ENCODE measurements at regions not wholly inside any gene's neighbourhood (a gene's known extent, or its start where the extent isn't known, plus 50 kb on each side); places are given as distances from the start of the nearest gene placed in this dataset.

GRCh38 chr3:101138817-101139216 lies 145.6 kb upstream of the ABI3BP start:
- no peak for FAIRE-seq
- H3K27me3 ChIP-seq (ENCODE audit: control insufficient read depth in 2 of 2, insufficient read depth in 2 of 2, low read length in 2 of 2), result no peaks in the 10 kb centered on the region
- H3K9ac ChIP-seq (replicated peaks; ENCODE audit: extremely low read depth, insufficient read depth, low read length), result no peak overlapping the region
- no peaks in the 10 kb centered on the region for H3K9me1 ChIP-seq (replicated peaks; ENCODE audit: control insufficient read depth, extremely low read depth, insufficient read depth, low read length)
- no peak for DNase-seq (ENCODE audit: low read depth, low spot score)
- dilution Hi-C loops (cut with MboI; ENCODE audit: extremely low pct_ligation_motif_present, low sequenced_read_pairs), result no loop called here
- no peaks in the 10 kb centered on the region for H3K79me2 ChIP-seq (ENCODE audit: control insufficient read depth, insufficient read depth, low read length)
- TF ChIP-seq GATA2 (IDR thresholded peaks at IDR 0.05; ENCODE audit: insufficient read depth, insufficient read length, low read depth, low read length), result no peak
- no peak for TF ChIP-seq EZH2 (IDR thresholded peaks at IDR 0.05; ENCODE audit: borderline replicate concordance, low read depth, low read length, severe bottlenecking)
- TF ChIP-seq MYC (IDR thresholded peaks at IDR 0.05; ENCODE audit: low read depth, low read length), result no peak
- TF ChIP-seq, protein P1, sequence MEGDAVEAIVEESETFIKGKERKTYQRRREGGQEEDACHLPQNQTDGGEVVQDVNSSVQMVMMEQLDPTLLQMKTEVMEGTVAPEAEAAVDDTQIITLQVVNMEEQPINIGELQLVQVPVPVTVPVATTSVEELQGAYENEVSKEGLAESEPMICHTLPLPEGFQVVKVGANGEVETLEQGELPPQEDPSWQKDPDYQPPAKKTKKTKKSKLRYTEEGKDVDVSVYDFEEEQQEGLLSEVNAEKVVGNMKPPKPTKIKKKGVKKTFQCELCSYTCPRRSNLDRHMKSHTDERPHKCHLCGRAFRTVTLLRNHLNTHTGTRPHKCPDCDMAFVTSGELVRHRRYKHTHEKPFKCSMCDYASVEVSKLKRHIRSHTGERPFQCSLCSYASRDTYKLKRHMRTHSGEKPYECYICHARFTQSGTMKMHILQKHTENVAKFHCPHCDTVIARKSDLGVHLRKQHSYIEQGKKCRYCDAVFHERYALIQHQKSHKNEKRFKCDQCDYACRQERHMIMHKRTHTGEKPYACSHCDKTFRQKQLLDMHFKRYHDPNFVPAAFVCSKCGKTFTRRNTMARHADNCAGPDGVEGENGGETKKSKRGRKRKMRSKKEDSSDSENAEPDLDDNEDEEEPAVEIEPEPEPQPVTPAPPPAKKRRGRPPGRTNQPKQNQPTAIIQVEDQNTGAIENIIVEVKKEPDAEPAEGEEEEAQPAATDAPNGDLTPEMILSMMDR (IDR thresholded peaks at IDR 0.05; ENCODE audit: extremely low read depth in 1 of 2, insufficient read depth in 1 of 2, low read depth in 1 of 2, low read length in 2 of 2), result no peak
- TF ChIP-seq JUN (IDR thresholded peaks at IDR 0.05; ENCODE audit: borderline replicate concordance, insufficient read depth, insufficient read length, low read depth), result no peak
- TF ChIP-seq POLR2AphosphoS5 (IDR thresholded peaks at IDR 0.05; ENCODE audit: insufficient read depth, low read depth, low read length), result no peak
- no TSS peak for BruUV-seq (replicated peaks)
- no peak overlapping the region for H3K27ac ChIP-seq (ENCODE audit: insufficient read depth, low read depth, low read length)
- POLR2A ChIA-PET, result no interaction called here
- H3K4me3 ChIP-seq (replicated peaks in 1 of 3; ENCODE audit: insufficient read depth in 1 of 3, low read depth in 1 of 3, low read length in 3 of 3), result no peak overlapping the region
- H4K20me1 ChIP-seq (replicated peaks; ENCODE audit: control insufficient read depth, extremely low read depth, insufficient read depth, low read length), result no peaks in the 10 kb centered on the region
- CTCF ChIA-PET, result interaction anchor here (2.4 kb wide), 1 partner anchor 10 kb away, joined by 7 read pairs; no protein-coding TSS in a partner anchor
- H3K9me3 ChIP-seq (replicated peaks; ENCODE audit: control insufficient read depth, insufficient read depth, low read length), result no peaks in the 10 kb centered on the region
- intact Hi-C loops (cut with micrococcal nuclease), result no loop called here
- peaks cover 21% of the 10 kb centered on the region for H3K4me1 ChIP-seq (ENCODE audit: control insufficient read depth, extremely low read depth, insufficient read depth, low read length)
- no peak overlapping the region for H2AFZ ChIP-seq (ENCODE audit: low read depth, low read length)
- H3K36me3 ChIP-seq (ENCODE audit: control insufficient read depth in 2 of 2, extremely low read depth in 1 of 2, insufficient read depth in 2 of 2, low read length in 2 of 2), result no peaks in the 10 kb centered on the region
- H3K4me2 ChIP-seq (ENCODE audit: insufficient read depth, low read length), result no peak overlapping the region

DNA sequence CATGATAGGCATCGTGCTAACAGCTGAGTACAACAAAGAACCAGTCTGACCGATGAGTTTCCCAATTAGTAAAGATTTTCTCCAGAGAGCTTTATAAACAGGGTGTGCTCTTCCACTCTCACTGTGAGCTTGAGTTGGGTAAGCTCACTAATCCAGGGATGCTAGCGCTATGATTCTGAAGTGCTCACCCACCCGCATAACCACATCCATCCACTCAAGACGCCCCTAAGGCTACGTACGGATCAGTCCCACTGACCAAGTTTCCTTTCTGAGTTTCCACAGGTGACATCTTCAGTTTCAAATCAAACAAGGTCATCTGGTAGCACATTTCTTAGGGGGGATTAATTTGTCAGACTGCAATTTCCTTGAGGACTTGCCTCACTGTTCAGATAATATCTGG lies 141.1 kb upstream of the ABI3BP start:
- Histone ChIP-seq H3K27ac (ENCODE audit: insufficient read depth, low read depth, low read length) (no peak overlapping the region), H3K4me3 (replicated peaks in 1 of 3; ENCODE audit: insufficient read depth in 1 of 3, low read depth in 1 of 3, low read length in 3 of 3) (no peak overlapping the region), H3K79me2 (ENCODE audit: control insufficient read depth, insufficient read depth, low read length) (no peaks in the 10 kb centered on the region), H3K36me3 (ENCODE audit: control insufficient read depth in 2 of 2, extremely low read depth in 1 of 2, insufficient read depth in 2 of 2, low read length in 2 of 2) (no peaks in the 10 kb centered on the region), H3K27me3 (ENCODE audit: control insufficient read depth in 2 of 2, insufficient read depth in 2 of 2, low read length in 2 of 2) (no peaks in the 10 kb centered on the region), H3K4me1 (ENCODE audit: control insufficient read depth, extremely low read depth, insufficient read depth, low read length) (no peaks in the 10 kb centered on the region), H3K9me1 (replicated peaks; ENCODE audit: control insufficient read depth, extremely low read depth, insufficient read depth, low read length) (no peaks in the 10 kb centered on the region), H3K4me2 (ENCODE audit: insufficient read depth, low read length) (no peak overlapping the region), H2AFZ (ENCODE audit: low read depth, low read length) (no peak overlapping the region), H3K9ac (replicated peaks; ENCODE audit: extremely low read depth, insufficient read depth, low read length) (no peak overlapping the region), H4K20me1 (replicated peaks; ENCODE audit: control insufficient read depth, extremely low read depth, insufficient read depth, low read length) (no peaks in the 10 kb centered on the region), H3K9me3 (replicated peaks; ENCODE audit: control insufficient read depth, insufficient read depth, low read length) (no peaks in the 10 kb centered on the region)
- dilution Hi-C loops (cut with MboI; ENCODE audit: extremely low pct_ligation_motif_present, low sequenced_read_pairs), result no loop called here
- FAIRE-seq (no peak), DNase-seq (ENCODE audit: low read depth, low spot score) (no peak)
- intact Hi-C loops (cut with micrococcal nuclease), result no loop called here
- POLR2A ChIA-PET, result no interaction called here
- CTCF ChIA-PET, result interaction anchor here (1.1 kb wide), 1 partner anchor 61 kb away, joined by 4 read pairs; no protein-coding TSS in a partner anchor
- TF ChIP-seq MYC (IDR thresholded peaks at IDR 0.05; ENCODE audit: low read depth, low read length), result no peak
- no peak for TF ChIP-seq JUN (IDR thresholded peaks at IDR 0.05; ENCODE audit: borderline replicate concordance, insufficient read depth, insufficient read length, low read depth)
- no peak for TF ChIP-seq MAX (IDR thresholded peaks at IDR 0.05; ENCODE audit: insufficient read depth, insufficient read length)
- no peak for TF ChIP-seq GATA2 (IDR thresholded peaks at IDR 0.05; ENCODE audit: insufficient read depth, insufficient read length, low read depth, low read length)
- TF ChIP-seq, protein P1 (IDR thresholded peaks at IDR 0.05; ENCODE audit: extremely low read depth in 1 of 2, insufficient read depth in 1 of 2, low read depth in 1 of 2, low read length in 2 of 2), result no peak
- TF ChIP-seq FOS (IDR thresholded peaks at IDR 0.05; ENCODE audit: borderline replicate concordance, insufficient read depth, low read length), result no peak
- no peak for TF ChIP-seq POLR2A (IDR thresholded peaks at IDR 0.05; ENCODE audit: low read depth, low read length)
- no peak for TF ChIP-seq POLR2AphosphoS5 (IDR thresholded peaks at IDR 0.05; ENCODE audit: insufficient read depth, low read depth, low read length)
- TF ChIP-seq EZH2 (IDR thresholded peaks at IDR 0.05; ENCODE audit: borderline replicate concordance, low read depth, low read length, severe bottlenecking), result no peak
- no TSS peak for BruUV-seq (replicated peaks)
